A549 (cell line): ENCODE measurements at regions not wholly inside any gene's neighbourhood (a gene's known extent, or its start where the extent isn't known, plus 50 kb on each side); places are given as distances from the start of the nearest gene placed in this dataset.

Experiments used
- CHD2 ChIP-seq: fragments of 150-350 bp; IDR thresholded peaks from 2 replicates; pipeline ENCODE4 v1.6.1; 2014; ENCODE audit warnings: low read length; ENCODE audit not compliant: partially characterized antibody
- EP300 ChIP-seq, 2 experiments: fragments of >200 bp; sonication (Bioruptor Twin); formaldehyde crosslinking; IDR thresholded peaks; 2 replicates in 1 of 2; 3 replicates in 1 of 2; pipeline ENCODE4 v1.6.1; 2016 to 2017
- ESRRA ChIP-seq: fragments of 150-350 bp; IDR thresholded peaks from 2 replicates; pipeline ENCODE4 v1.6.1; 2014; ENCODE audit warnings: mild to moderate bottlenecking, low read length, borderline replicate concordance
- JUNB ChIP-seq: fragments of >200 bp; sonication (Bioruptor Twin); formaldehyde crosslinking; IDR thresholded peaks from 2 replicates; pipeline ENCODE4 v1.6.1; 2016
- KDM1A ChIP-seq: fragments of 200-600 bp; sonication (generic); IDR thresholded peaks from 2 replicates; pipeline ENCODE4 v1.6.1; 2016; ENCODE audit warnings: low read depth, mild to moderate bottlenecking
- KDM5A ChIP-seq: fragments of 200-600 bp; sonication (generic); IDR thresholded peaks from 2 replicates; pipeline ENCODE4 v1.6.1; 2016; ENCODE audit warnings: antibody characterized with exemption, mild to moderate bottlenecking
- MAFK ChIP-seq: fragments of 450-650 bp; IDR thresholded peaks from 2 replicates; pipeline ENCODE4 v1.6.1; 2014; ENCODE audit not compliant: partially characterized antibody
- MYC ChIP-seq: IDR thresholded peaks from 2 replicates; pipeline ENCODE4 v1.6.1; 2012; ENCODE audit warnings: mild to moderate bottlenecking, inconsistent platforms, low read length, improper control_type of control experiment, borderline replicate concordance
- POLR2A ChIP-seq: IDR thresholded peaks from 2 replicates; pipeline ENCODE4 v1.6.1; 2012; ENCODE audit warnings: mild to moderate bottlenecking, low read length
- RAD21 ChIP-seq, 2 experiments: fragments of >200 bp in 1 of 2; sonication (Bioruptor Twin) in 1 of 2; formaldehyde crosslinking in 1 of 2; IDR thresholded peaks in 1 of 2; conservative IDR thresholded peaks in 1 of 2; 2 replicates in 1 of 2; 3 replicates in 1 of 2; pipeline ENCODE4 v1.6.1; 2012 to 2018; ENCODE audit warnings: inconsistent platforms in 1 of 2
- TF ChIP-seq, protein P1 (sequence below): fragments of >200 bp; sonication (Bioruptor Twin); formaldehyde crosslinking; IDR thresholded peaks from 3 replicates; pipeline ENCODE4 v1.5.1; 2016
- TF ChIP-seq, protein P2 (sequence below): IDR thresholded peaks from 2 replicates; pipeline ENCODE4 v1.6.1; 2012
- TF ChIP-seq, protein P3 (sequence below): fragments of 200-600 bp; sonication (generic); IDR thresholded peaks from 2 replicates; pipeline ENCODE4 v1.6.1; 2016; ENCODE audit warnings: antibody characterized with exemption, mild to moderate bottlenecking, moderate library complexity

DNA sequence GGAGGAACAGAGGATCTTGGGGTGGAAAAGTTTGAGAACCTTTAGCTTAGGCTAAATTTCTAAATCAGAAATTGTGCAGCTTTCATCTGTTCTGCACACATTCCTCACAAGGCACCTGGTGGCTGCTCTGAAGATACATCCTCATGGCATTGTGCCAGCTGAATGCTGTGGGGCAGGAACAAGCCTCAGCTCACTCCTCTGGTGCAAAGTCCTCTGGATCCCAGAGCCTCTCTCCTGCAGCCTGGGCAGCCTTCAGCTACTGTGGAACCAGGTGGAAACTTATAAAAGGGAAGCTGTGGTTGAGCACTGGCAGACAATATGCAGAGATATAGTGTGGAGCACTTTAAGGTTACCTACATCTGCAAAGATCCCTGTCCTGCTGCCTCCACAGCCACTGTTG lies 72.3 kb downstream of the KCTD12 start:
- TF ChIP-seq, protein P1, sequence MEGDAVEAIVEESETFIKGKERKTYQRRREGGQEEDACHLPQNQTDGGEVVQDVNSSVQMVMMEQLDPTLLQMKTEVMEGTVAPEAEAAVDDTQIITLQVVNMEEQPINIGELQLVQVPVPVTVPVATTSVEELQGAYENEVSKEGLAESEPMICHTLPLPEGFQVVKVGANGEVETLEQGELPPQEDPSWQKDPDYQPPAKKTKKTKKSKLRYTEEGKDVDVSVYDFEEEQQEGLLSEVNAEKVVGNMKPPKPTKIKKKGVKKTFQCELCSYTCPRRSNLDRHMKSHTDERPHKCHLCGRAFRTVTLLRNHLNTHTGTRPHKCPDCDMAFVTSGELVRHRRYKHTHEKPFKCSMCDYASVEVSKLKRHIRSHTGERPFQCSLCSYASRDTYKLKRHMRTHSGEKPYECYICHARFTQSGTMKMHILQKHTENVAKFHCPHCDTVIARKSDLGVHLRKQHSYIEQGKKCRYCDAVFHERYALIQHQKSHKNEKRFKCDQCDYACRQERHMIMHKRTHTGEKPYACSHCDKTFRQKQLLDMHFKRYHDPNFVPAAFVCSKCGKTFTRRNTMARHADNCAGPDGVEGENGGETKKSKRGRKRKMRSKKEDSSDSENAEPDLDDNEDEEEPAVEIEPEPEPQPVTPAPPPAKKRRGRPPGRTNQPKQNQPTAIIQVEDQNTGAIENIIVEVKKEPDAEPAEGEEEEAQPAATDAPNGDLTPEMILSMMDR, result no peak
- no peak for TF ChIP-seq CHD2
- TF ChIP-seq POLR2A, result no peak
- TF ChIP-seq RAD21 (conservative IDR thresholded peaks at IDR 0.05 in 1 of 2, IDR thresholded peaks at IDR 0.05 in 1 of 2), result no peak
- TF ChIP-seq EP300 (IDR thresholded peaks at IDR 0.05), result no peak
- TF ChIP-seq KDM5A, result no peak
- TF ChIP-seq, protein P2, sequence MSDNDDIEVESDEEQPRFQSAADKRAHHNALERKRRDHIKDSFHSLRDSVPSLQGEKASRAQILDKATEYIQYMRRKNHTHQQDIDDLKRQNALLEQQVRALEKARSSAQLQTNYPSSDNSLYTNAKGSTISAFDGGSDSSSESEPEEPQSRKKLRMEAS, result no peak
- TF ChIP-seq ESRRA, result no peak
- TF ChIP-seq, protein P3, sequence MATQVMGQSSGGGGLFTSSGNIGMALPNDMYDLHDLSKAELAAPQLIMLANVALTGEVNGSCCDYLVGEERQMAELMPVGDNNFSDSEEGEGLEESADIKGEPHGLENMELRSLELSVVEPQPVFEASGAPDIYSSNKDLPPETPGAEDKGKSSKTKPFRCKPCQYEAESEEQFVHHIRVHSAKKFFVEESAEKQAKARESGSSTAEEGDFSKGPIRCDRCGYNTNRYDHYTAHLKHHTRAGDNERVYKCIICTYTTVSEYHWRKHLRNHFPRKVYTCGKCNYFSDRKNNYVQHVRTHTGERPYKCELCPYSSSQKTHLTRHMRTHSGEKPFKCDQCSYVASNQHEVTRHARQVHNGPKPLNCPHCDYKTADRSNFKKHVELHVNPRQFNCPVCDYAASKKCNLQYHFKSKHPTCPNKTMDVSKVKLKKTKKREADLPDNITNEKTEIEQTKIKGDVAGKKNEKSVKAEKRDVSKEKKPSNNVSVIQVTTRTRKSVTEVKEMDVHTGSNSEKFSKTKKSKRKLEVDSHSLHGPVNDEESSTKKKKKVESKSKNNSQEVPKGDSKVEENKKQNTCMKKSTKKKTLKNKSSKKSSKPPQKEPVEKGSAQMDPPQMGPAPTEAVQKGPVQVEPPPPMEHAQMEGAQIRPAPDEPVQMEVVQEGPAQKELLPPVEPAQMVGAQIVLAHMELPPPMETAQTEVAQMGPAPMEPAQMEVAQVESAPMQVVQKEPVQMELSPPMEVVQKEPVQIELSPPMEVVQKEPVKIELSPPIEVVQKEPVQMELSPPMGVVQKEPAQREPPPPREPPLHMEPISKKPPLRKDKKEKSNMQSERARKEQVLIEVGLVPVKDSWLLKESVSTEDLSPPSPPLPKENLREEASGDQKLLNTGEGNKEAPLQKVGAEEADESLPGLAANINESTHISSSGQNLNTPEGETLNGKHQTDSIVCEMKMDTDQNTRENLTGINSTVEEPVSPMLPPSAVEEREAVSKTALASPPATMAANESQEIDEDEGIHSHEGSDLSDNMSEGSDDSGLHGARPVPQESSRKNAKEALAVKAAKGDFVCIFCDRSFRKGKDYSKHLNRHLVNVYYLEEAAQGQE, result no peak
- no peak for TF ChIP-seq KDM1A
- TF ChIP-seq MAFK, result no peak
- TF ChIP-seq JUNB, result no peak
- TF ChIP-seq MYC, result no peak
